RWPE1 (cell line): ENCODE measurements at regions not wholly inside any gene's neighbourhood (a gene's known extent, or its start where the extent isn't known, plus 50 kb on each side); places are given as distances from the start of the nearest gene placed in this dataset.

Experiments
- CTCF ChIA-PET: fragments of 350-600 bp; sonication (Branson Sonifier 250); formaldehyde crosslinking; extraction: SDS; loops from one replicate; lab custom pipeline; 2021; lab: Yijun Ruan, JAX
- POLR2A ChIA-PET: fragments of 400-600 bp; formaldehyde crosslinking; extraction: SDS; loops from one replicate; lab custom pipeline; 2020; ENCODE audit warnings: antibody characterized with exemption; ENCODE audit not compliant: low non-redundant PET; lab: Yijun Ruan, JAX
- DNase-seq: peaks from one replicate; pipeline ENCODE4 v3.0.0; 2012; ENCODE audit warnings: low spot score
- H3K27ac ChIP-seq: fragments of 450-650 bp; 2 replicates; pipeline ENCODE4 v1.5.1; 2017
- TF ChIP-seq, protein P1 (sequence below): fragments of 450-650 bp; conservative IDR thresholded peaks from 2 replicates; pipeline ENCODE4 v1.5.1; 2017; ENCODE audit warnings: low read depth, mild to moderate bottlenecking

DNA sequence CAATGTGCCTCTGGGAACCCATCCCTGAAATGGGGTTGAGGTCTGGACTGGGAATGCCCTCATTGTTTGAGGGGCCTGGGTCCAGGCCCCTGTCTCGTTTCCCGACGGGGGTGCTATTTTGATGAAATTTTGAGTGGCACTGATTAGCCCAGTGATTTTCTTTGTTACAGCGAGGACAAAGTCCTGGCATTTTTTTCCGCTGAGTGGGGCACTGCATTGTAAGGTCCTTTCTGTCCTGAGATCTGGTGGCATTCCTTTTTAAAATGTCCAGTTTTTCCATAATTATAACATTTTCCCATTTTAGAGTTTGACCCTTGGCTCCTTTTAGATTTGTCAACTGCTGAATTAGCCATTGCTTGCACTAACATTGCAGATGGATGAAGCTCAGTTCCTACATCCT, 69.7 kb upstream of the INCENP start:
- no peak for DNase-seq
- TF ChIP-seq, protein P1, sequence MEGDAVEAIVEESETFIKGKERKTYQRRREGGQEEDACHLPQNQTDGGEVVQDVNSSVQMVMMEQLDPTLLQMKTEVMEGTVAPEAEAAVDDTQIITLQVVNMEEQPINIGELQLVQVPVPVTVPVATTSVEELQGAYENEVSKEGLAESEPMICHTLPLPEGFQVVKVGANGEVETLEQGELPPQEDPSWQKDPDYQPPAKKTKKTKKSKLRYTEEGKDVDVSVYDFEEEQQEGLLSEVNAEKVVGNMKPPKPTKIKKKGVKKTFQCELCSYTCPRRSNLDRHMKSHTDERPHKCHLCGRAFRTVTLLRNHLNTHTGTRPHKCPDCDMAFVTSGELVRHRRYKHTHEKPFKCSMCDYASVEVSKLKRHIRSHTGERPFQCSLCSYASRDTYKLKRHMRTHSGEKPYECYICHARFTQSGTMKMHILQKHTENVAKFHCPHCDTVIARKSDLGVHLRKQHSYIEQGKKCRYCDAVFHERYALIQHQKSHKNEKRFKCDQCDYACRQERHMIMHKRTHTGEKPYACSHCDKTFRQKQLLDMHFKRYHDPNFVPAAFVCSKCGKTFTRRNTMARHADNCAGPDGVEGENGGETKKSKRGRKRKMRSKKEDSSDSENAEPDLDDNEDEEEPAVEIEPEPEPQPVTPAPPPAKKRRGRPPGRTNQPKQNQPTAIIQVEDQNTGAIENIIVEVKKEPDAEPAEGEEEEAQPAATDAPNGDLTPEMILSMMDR = no peak
- no peak overlapping the region for H3K27ac ChIP-seq
- ChIA-PET POLR2A (no interaction called here), CTCF (interaction anchor here (0.6 to 2.8 kb wide), 8 partner anchors 82 to 182 kb away, joined by 3 to 9 read pairs (median 4); partner anchors contain the start of gene BEST1)

DNA sequence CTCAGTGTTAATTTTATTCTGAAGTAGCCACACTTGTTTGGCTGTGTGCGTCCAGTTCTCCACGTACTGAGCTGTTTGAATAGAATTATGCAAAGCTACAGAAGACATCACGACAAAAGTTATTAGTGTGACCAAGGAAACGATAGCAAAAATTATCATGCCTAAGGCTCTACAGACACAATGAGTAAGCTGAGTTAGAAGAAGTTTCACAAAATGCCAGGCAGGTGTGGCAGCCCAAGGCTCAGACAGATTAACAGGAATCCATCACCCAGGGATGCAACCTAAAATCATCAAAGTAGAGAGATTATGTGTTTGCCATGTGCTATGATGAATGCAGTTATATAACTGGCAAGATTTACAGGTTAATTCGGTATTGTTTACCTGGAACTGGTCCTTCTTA, 73.1 kb upstream of the INCENP start:
- CTCF ChIA-PET = no interaction called here
- H3K27ac ChIP-seq = no peak overlapping the region
- POLR2A ChIA-PET = no interaction called here
- TF ChIP-seq, protein P1 = no peak
- no peak for DNase-seq

DNA sequence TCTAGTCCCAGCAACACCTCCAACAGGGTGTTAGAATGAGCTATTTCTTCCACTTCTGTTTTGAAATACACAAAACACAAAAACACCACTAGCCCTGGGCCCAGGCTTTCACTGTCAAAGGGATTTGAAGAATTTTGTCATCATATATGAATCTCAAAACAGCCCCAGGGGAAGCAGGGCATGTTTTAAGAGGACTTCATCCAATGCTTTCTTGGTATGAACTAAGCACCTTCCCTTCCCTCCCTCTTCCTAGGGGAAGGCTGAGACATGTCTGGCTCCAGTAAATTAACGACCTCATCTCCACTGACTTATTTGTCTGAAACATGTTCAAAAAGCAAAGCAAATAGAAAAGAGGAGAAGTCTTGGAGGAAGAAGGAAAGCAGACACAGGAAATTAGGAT, 75.7 kb upstream of the INCENP start:
- CTCF ChIA-PET = interaction anchor here (0.6 to 1.3 kb wide), 4 partner anchors 13 to 532 kb away, joined by 3 to 5 read pairs (median 4); no protein-coding TSS in a partner anchor
- TF ChIP-seq, protein P1 = no peak
- POLR2A ChIA-PET = interaction anchor here (0.7 kb wide), 1 partner anchor 81 kb away, joined by 5 read pairs; the partner anchor contains the start of gene FTH1
- DNase-seq = peak; percentile 24
- H3K27ac ChIP-seq = peak overlapping the region; percentile 68

DNA sequence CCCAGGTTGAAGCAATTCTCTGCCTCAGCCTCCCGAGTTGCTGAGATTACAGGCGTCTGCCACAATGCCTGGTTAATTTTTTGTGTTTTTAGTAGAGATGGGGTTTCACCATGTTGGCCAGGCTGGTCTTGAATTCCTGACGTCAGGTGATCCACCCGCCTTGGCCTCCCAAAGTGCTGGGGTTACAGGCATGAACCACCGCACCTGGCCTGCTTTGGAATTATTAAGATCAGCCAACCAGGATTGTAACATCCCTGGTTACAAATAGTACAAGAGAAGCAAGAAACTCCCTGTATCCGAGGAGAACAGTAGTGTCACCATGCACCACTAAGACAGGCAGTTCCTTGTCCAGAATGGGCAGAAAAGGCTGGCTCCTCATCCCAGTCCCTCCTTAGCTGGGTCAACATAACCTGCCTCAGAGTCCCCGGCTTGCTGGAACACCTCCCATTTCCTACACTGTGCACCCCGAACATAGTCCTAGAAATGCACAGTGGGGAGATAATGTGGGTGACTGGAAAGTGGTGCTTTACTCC, 77.2 kb upstream of the INCENP start:
- ChIA-PET POLR2A (no interaction called here), CTCF (no interaction called here)
- TF ChIP-seq, protein P1 = no peak

DNA sequence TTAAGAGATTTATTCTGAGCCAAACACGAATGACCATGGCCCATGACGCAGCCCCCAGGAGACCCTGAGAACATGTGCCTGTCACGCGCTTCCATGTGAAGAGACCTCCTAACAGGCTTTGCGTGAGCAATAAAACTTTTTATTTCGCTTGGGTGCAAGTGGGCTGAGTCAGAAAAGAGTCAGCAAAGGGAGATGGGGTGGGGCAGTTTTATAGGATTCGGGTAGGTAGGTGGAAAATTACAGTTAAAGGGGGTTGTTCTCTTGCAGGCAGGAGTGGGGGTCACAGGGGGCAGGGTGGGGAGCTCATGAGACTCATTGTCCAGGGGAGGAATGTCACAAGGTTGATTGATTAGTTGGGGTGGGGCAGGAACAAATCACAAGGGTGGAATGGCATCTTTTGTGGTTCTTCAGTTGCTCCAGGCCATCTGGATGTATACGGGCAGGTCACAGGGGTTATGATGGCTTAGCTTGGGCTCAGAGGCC, 77.2 kb upstream of the FTH1 start:
- H3K27ac ChIP-seq = peak overlapping the region; percentile 75
- TF ChIP-seq, protein P1 = no peak
- ChIA-PET POLR2A (interaction anchor here (0.9 kb wide), 1 partner anchor 77 kb away, joined by 3 read pairs; the partner anchor contains the start of gene FTH1), CTCF (interaction anchor here (0.6 kb wide), 1 partner anchor 97 kb away, joined by 3 read pairs; no protein-coding TSS in a partner anchor)
- peak; percentile 9 for DNase-seq

More for the DNA sequence above, 77.2 kb upstream of the INCENP start:
- no peak for DNase-seq
- peak overlapping the region; percentile 68 for H3K27ac ChIP-seq

DNA sequence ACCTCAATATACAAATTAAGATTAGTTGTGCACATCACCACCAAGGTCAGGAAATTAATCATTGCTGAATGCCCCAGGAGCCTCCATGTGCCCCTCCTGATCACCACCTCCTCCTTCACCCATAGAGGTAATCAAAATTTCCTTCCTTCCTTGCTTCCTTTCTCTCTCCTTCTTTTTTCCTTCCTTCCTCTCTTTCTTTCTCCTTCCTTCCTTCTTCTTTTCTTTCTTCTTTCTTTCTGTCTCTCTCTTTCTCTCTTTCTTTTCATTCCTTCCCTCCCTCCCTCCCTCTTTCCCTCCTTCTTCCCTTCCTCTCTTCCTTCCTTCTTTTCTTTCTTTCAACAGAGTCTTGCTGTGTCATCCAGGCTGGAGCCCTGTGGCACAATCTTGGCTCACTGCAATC, 67.9 kb upstream of the FTH1 start:
- no peak overlapping the region for H3K27ac ChIP-seq
- TF ChIP-seq, protein P1 = no peak
- POLR2A ChIA-PET = no interaction called here
- no peak for DNase-seq
- CTCF ChIA-PET = no interaction called here
